ENCODE measurements at regions not wholly inside any gene's neighbourhood (a gene's known extent, or its start where the extent isn't known, plus 50 kb on each side); places are given as distances from the start of the nearest gene placed in this dataset.
"Not testable (repeated sequence)": the region's sequence is repeated elsewhere in the genome, so short reads cannot be mapped to it uniquely, and the experiment has no call there.

DNA sequence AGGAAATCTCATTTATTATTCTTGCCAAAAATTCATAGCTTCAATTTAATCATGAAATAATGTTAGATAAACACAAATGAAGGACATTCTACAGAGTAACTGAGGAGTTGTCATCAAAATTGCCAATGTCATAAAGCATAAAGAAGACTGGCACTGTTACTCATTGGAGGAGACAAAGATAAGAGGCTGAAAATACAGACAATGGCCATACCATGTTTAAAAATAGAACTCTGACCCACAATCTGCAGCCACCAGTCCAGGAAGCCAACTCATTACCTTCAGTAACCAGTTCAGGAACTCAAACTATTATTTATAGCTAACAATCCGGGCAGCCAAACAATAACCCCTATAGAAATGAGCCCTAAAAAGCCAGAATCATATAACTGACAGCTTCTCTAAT lies 795.6 kb downstream of the TENT5A start:
- no peak overlapping the region for H3K4me3 ChIP-seq
- H3K9me3 ChIP-seq, result no peaks in the 10 kb centered on the region
- H3K4me1 ChIP-seq, result no peaks in the 10 kb centered on the region
- intact Hi-C loops (cut with DNase I), result no loop called here
- ATAC-seq, result no peak
- no peaks in the 10 kb centered on the region for H3K27me3 ChIP-seq
- no peak overlapping the region for H3K27ac ChIP-seq
- DNase-seq, result no peak
- TF ChIP-seq CTCF (IDR thresholded peaks at IDR 0.05), result no peak
- H3K36me3 ChIP-seq, result no peaks in the 10 kb centered on the region

- DNase-seq; H3K4me1 ChIP-seq; H3K27ac ChIP-seq; H3K4me3 ChIP-seq; H3K9me3 ChIP-seq; H3K36me3 ChIP-seq; intact Hi-C loops (cut with DNase I); ATAC-seq; H3K27me3 ChIP-seq: not testable (repeated sequence)
These were observed 800.0 kb downstream of the TENT5A start for GRCh38 chr6:80952479-80952878.

GRCh38 chr6:80946402-80946801 lies 806.1 kb downstream of the TENT5A start:
- no peaks in the 10 kb centered on the region for H3K36me3 ChIP-seq
- TF ChIP-seq CTCF (IDR thresholded peaks at IDR 0.05), result no peak
- no peak overlapping the region for H3K27ac ChIP-seq
- intact Hi-C loops (cut with DNase I), result no loop called here
- H3K4me1 ChIP-seq, result no peaks in the 10 kb centered on the region
- H3K27me3 ChIP-seq, result no peaks in the 10 kb centered on the region
- no peak for DNase-seq
- H3K9me3 ChIP-seq, result no peaks in the 10 kb centered on the region
- H3K4me3 ChIP-seq, result no peak overlapping the region
- no peak for ATAC-seq

DNA sequence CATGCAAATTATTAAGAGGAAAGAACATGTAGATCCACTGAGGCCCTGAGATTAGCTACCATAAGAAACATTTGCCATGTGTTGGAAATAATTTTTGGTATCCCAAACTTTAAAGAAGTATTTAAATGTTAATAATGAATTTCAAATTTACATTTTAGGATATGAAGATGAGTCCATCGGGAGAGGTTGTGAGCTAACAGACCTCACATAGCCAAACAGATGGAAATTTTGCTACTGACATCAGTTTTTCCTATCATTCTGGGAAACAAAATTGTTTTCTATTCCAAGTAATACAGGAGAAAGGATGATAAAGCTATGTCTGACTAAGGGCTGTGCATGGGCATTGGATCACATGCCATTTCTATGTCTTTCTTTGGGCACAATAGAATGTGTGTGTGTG lies 809.6 kb downstream of the TENT5A start:
- no peaks in the 10 kb centered on the region for H3K36me3 ChIP-seq
- H3K27ac ChIP-seq, result no peak overlapping the region
- H3K4me1 ChIP-seq, result no peaks in the 10 kb centered on the region
- no peak for ATAC-seq
- no peak overlapping the region for H3K4me3 ChIP-seq
- H3K9me3 ChIP-seq, result no peaks in the 10 kb centered on the region
- H3K27me3 ChIP-seq, result no peaks in the 10 kb centered on the region
- TF ChIP-seq CTCF (IDR thresholded peaks at IDR 0.05), result no peak
- intact Hi-C loops (cut with DNase I), result no loop called here
- no peak for DNase-seq

DNA sequence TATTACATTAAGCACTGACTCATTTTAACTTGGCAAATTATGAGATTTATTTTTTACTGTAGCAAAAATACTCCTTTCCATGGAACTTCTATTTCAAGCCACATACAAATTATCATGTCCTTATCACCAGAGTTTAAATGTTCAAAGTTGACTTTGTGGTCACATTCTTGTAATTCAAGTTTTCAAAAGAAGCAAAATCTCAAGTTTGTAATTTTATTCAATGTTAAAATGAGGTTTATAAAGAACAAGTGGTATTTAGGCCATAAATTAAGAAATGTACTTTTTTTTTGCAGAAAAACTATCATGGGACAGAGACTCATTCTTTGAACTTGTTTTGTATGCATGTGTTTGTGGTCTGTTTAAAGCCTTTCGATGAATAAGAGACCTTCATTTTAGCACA lies 811.5 kb downstream of the TENT5A start:
- intact Hi-C loops (cut with DNase I), result no loop called here
- Histone ChIP-seq H3K4me3 (no peak overlapping the region), H3K36me3 (no peaks in the 10 kb centered on the region), H3K9me3 (no peaks in the 10 kb centered on the region), H3K27me3 (no peaks in the 10 kb centered on the region), H3K4me1 (no peaks in the 10 kb centered on the region), H3K27ac (no peak overlapping the region)
- DNase-seq, result no peak
- TF ChIP-seq CTCF (IDR thresholded peaks at IDR 0.05), result no peak
- no peak for ATAC-seq

- no peak overlapping the region for H3K4me3 ChIP-seq
- no peak for ATAC-seq
- H3K27me3 ChIP-seq, result no peaks in the 10 kb centered on the region
- no peak for DNase-seq
- H3K4me1 ChIP-seq, result no peaks in the 10 kb centered on the region
- intact Hi-C loops (cut with DNase I), result no loop called here
- no peaks in the 10 kb centered on the region for H3K36me3 ChIP-seq
- no peak for TF ChIP-seq CTCF (IDR thresholded peaks at IDR 0.05)
- H3K27ac ChIP-seq, result no peak overlapping the region
- H3K9me3 ChIP-seq, result no peaks in the 10 kb centered on the region
These were observed 811.9 kb downstream of the TENT5A start for GRCh38 chr6:80940571-80940970.

Measured in upper lobe of right lung (tissue), 1 donor.